Fibroblast of skin of abdomen (primary cell): ENCODE measurements at regions not wholly inside any gene's neighbourhood (a gene's known extent, or its start where the extent isn't known, plus 50 kb on each side); places are given as distances from the start of the nearest gene placed in this dataset.
A peak's percentile ranks its signal among the peaks of the same experiment; 100 is the strongest.
"Not testable (repeated sequence)": the region's sequence is repeated elsewhere in the genome, so short reads cannot be mapped to it uniquely, and the experiment has no call there.

Source experiments
- DNase-seq: peaks from one replicate; pipeline ENCODE4 v3.0.0-alpha.2; 2013

DNA sequence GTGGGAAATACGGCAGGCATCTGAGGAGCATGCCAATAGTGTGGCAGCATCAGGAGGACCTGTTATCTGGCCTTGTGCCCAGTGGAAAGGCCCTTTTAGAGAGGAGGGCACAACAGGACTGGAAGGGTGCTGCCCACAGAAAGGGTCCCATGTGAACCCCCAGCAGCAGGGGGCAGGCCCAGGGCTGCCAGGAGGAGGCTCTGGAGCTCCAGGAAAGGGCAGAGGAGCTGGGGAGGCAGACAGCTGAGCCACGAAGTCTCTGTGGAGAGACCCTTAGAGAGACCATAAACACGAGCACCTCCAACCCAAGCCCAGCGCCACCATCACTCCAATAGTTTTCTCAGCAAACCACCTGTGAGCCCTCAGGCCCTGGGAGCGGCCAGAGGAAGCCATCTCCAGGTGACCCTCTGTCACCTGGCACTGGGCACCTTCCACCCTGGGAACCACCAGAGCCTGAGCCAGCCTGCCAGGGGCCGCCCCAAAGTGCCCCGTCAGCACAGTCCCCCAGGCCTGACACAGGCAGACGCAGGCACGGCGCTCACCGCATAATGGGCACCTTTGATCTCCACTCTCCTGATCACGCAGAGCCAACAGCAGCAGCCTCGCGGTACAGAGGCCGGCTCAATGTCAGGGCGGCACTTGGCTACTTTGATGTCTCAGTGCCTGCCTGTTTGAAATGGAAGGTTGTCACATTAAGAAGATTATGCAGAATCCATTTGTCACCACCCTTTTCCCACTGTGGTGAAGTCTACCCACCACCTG is 162.5 kb upstream of the RAB6C start:
- no peak for DNase-seq

DNA sequence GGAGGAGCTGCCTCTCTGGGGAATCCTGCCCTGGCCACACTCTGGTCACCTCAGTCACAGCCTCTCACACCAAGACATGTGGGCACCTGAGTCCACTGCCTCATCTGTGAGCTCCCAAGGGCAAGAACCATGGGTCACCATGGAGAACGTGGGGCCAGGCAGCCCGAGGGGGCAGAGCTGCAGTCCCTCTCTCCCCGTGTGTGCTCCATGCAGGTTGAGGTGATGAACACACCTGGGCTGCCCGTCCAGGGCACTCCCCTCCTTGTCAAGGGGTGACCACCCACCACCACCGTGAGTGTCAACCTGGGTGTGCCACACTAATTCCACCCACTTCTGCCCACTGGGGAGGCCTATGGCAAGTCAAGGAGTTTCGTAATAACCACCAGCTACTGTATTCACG is 159.6 kb upstream of the RAB6C start:
- no peak for DNase-seq

DNA sequence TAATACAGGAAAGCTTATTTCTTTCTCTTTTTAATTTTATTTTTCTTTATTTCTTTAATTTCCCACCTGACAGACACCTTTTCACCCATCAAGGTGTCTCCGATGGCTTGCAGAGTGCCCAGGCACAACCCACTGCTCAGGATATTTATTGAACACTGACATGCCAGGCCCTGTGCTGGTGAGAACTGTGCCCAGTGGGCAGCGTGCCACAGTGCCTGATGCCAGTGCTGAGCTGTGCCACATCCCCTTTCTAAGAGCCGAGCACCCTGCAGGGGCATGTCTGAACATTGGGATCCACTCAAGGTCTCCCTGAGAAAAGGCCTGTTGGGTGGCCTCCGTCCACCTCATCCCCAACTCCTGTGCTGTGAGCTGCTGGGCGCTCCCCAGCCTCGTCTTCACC is 158.6 kb upstream of the RAB6C start:
- DNase-seq = no peak

DNA sequence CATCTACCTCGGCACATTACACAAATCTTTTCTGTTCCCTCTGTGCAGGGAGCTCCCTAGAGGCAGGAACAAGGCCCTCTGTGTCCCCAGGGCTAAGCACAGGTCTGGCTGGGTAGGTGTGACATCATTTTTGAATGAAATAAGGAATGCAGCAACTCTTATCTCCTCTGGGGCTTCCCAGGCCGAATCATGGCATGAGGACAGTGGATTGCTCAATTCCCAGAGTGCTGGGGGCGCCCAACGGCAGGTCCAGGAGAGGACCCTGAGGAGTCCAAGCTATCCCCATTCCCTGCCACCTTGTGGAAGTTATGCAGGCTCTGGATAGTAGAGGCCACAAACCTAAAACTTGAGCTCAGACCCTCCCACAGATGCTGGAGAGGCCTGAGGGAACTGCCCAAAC is 158.0 kb upstream of the RAB6C start:
- no peak for DNase-seq

DNA sequence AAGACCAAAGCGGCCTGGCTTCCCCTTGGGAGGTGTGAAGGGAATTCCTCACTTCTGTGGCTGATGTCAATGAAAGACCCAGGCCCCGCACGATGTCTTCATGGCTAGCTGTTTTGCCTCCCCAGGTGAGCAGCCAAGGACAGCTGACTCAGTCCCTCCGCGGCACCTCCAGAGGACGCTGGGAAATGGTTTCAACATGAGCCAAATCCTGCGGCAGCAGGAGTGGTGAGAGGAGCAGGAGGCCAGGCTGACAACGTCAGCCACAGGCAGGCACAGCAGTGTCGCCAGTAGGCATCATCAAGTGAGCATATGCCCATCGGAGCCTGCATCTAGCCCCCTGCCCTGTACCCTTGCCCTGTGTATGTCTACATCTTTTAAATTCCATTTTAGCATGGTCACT is 156.4 kb upstream of the RAB6C start:
- no peak for DNase-seq

DNA sequence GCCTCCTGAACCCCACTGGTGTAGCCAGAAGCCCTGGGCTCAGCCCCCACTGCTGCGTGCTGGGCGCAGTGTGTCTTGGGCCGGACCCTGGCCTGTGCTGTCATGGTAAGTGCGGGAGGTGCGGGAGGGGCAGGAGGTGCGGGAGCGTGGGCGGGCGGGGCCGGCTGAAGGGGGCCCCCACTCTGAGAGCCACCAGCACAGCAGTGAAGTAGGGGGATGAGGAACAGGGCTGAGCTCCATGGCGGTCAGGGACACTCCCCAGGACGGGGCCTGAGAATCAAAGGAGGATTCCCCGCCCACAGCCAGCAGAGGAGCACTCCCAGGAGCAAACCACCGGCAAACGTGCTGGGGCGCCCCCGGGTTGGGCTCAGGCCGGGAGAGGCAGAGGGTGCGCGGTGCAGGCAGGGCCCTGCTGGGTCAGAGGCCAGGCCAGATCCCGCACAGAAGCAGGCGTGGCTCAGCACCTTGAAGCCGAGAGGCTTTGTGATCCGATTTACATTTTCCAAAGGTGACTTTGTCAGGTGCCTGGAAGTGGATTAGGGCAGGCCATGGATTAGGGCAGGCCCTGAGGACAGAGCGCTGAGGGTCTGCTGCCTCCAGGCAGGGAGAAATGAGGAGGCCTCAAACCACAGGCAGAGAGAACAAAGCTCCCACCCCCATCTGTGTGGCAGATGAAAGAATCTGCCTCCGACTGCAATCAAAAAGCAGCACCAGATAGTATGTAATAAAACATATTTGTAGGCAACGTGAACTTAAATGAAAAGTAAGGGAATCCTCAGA is 152.0 kb upstream of the RAB6C start:
- DNase-seq = no peak

DNA sequence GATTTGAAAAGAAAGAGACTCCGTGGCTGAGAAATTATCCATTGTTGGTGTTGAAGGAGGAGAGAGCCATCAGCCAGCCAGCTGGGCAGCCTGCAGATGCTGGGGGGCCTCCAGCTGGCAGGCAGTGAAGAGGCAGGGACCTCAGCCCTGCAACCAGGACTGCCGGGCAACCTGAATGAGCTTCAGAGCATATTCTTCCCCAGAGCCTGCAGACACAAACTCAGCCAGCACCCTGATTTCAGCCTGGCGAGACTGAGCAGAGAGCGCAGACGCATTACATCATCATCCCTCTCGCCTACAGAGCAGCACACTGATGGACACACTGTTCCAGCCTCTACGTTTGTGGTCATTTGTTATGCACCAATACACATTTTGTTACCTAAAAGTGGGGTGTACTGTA is 150.7 kb upstream of the RAB6C start:
- DNase-seq = no peak

DNA sequence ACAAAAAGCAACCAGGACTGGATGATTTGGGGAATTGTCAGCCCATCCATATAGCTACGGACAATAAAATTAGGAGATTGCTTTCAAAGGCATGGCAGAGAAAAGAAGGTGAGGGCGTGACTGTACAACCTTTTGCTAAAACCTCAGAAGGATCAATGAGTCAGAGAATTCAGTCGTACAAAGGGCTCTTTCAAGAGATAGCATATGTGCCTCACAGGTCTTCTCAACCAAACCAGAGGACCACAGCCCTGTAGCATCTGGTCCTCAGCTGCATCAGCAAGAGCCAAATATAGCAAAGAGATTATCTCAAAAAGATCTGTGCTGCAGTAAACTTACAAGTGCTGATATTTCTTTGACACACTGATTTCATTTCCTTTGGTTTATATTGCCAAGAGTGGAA is 149.9 kb upstream of the RAB6C start:
- DNase-seq = no peak

DNA sequence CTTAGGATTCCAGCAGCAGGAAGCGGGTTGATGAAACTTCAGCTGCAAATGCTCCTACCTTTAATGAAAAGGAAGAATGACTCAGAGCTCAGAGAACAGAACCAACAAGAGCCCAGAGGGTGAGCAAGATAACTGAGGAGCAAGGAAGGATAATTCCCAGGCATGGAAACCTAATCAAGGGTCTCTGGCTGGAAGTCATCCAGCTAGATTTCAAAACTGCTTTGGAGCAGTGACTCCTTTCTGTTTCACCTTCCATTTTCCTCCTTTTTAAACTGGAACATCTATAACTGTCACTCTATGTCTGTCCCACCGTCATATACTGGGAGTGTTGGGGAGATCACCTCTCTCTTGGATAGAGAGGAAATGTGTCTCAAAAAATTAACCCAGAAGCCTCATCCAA is 148.4 kb upstream of the RAB6C start:
- no peak for DNase-seq

DNA sequence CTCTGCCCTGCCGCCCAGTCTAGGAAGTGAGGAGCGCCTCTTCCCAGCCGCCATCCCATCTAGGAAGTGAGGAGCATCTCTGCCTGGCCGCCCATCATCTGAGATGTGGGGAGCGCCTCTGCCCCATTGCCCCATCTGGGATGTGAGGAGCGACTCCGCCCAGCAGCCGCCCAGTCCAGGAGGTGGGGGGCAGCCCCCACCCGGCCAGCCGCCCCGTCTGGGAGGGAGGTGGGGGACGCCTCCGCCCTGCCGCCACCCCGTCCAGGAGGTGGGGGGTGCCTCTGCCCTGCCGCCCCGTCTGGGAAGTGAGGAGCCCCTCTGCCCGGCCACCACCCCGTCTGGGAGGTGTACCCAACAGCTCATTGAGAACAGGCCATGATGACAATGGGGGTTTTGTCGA is 146.0 kb upstream of the RAB6C start:
- DNase-seq = not testable (repeated sequence)

DNA sequence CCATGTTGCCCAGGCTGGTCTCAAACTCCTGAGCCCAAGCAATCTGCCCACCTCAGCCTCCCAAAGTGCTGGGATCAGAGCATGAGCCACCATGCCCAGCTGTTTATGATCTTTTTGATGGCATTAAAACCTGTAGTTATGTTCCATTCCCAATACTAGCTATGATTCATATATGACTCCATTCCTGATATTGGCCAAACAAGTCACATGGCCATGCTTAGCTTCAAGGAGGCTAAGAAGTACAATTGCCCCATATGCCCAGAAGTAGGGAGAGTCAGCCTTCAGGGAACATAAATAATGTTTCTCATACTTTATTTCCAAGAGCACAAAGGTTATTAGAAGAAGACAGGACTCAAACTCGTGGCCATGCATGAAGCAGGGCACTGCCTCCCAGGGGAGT is 132.4 kb upstream of the RAB6C start:
- no peak for DNase-seq

DNA sequence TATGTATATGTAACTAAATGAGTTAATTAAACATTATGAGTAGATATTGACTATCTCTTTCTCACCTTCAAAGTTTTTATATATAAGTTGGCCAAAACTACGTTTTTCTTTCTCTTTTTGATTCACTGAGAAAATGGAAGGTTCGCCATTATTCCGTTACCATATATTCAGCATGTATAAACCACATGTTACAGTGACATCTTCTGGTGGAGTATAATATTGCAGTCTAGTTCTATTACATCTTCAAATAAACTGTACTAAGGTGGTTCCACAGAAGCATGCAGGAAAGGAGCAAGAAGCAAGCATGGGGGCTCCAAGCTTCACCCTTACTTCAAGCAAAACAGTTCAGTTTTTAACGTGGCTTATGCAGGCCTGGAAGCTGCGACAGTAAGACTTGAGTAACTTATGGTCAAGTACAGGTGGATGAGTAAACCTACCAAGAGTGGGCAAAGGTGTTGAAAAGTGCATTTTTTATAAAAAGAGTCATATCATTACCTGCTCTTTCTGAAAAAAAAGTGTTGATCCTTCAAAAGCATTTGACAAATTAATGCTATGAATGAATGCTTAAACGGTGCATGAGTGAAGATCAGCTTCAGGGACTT is 129.8 kb upstream of the RAB6C start:
- DNase-seq = peak; percentile 70

DNA sequence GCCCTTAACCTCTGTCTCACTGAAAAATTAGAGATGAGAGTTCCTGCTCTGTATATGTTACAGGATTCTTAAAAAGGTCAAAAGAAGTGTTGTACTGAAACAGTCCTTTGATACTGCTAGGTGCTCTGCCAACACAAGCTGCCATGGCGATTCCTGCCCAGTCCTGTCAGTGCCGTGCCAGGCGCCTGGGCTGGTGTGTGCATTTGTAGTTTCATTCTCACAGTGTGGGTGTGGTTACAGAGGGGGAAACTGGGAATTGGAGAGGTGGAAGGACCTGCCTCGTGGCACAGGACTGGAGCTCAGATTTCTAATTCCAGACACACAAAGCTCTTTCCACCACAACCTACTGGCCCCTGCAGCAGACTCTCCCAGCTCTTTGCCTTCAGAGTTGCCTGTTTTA is 122.3 kb upstream of the RAB6C start:
- DNase-seq = no peak

DNA sequence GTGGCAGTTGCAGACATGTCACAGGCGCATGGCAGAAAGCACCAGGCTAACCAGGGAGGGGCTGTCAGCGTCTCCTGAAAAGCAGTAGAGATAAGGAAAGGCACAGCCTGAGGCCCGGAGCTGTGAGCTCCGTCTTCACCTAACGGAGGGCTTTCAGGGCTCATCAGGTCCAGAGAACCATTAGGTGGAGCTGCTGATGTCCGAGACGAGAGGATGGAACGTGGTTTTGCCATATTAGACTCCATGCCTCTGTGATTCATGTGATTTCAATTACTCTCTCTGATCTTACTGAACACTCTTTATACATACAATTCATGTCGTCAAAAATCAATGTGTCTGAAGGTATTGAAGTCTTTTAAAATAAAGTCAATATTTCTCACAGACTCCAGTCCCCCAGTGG is 120.3 kb upstream of the RAB6C start:
- no peak for DNase-seq

DNA sequence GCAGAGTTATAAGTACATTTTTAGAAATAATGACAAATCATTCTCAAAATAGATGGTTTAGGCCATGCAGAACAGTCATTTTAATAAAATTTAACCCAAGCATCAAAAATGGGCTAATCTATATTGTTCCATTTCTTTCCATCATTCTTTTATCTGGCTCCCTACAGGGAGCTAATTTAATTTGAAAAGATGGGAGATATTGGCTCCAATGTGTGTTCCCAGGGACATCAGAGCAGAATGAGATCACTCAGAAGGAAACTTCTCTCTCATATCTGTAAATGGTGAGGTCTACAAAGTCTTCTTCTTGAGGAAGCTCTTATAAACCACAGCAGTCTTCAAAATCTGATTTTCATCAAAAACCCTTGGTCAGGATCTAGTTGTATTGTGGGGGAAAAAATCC is 119.4 kb upstream of the RAB6C start:
- DNase-seq = no peak

DNA sequence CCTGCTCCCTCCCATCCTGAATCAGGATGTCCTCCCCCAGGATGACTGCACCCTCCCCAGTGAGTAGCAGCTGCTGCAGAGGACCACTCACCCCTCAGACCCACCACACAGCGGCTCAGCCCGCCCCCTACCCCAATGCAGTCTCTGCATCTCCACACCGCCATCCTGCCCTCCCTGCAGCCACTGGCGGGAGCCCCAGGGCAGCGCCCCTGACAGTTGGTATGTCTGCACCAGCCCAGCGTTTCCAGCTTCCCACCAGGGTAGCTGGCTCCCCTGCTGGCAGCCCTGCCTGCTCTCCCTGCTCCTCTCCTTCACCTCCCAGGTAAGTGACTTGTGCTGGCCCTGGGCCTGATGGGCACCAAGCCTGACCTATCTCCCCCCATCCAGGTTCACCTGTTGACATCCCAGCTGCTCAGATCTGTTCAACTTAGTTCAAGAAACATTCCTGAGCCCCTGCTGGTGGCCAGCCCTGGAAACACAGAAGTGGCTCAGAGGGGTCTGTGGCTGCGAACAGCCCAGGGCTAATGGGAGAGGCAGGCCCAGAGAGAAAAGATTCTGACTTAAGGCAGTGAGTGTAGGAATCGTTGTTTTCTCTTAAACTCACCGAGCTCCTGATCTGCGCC is 117.7 kb upstream of the RAB6C start:
- DNase-seq = no peak

DNA sequence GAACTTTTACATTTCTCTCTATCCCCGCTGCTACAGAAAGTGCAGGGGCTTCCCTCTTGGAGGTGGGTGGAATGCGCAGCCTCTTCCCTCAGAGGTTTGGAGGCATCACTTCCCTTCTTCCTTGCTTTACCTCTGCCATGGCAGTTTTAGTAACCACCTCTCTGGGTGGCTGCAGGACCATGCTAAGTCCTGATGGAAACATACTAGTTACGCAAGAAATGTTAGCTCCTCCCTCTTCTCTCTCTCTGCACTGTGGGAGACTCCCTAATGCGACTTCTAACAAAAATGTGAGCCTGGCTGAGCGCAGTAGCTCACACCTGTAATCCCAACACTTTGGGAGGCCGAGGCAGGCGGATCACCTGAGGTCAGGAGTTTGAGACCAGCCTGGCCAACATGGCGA is 116.8 kb upstream of the RAB6C start:
- DNase-seq = no peak

DNA sequence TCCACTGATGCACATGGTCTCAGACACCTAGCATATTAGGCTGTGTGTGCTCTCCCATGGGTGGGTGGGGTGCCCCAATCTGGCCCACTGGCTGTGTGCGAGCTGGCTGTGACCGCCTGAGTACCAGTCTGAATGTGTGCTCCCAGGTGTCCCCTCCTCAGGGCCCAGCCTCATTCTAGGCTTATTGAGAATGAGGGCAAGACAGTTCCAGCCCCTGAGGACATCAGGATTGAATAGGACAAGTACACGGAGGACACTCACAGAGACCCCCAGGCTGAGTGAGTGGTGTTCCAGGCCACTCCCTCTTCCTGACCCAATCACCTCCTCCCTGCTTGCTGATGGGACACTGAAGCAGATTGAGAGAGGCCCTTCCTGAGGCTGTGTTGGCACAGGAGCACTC is 116.1 kb upstream of the RAB6C start:
- no peak for DNase-seq

DNA sequence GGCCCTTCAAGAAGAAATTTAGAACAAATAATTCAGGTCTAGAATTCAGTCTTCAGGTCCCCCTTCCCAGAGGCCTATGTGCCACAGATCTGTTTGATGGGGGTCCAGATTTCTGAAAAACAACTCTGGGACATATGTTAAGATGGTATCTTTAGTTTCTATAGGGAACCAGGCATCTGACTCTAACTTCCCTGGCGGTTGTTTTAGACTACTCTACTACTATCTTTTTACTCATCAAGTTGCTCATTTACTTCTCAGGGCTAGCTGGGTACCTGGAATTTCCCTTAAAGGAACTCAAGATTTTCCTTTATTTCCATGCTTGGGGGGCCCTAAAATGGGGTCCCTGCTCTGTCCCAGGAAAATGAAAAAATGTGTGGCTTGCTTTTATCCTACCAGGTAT is 114.7 kb upstream of the RAB6C start:
- no peak for DNase-seq

DNA sequence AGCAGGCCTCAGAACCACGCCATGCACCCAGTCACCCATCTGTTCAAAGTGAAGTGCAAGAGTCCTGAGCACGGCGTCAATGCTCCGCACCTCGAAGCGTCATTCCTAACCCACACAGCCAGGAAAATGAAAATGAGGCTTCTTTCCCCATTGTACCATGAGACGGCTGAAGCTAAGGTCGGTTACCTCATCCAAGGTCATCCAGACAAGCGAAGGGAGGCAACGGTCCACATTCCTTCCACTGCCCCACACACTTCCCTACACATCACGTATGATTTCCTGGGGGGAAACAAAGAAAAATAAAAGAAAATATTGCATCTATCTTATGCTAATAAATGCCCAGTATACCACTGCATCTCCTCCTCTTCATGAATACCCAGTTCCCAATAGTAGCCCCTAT is 113.5 kb upstream of the RAB6C start:
- no peak for DNase-seq

DNA sequence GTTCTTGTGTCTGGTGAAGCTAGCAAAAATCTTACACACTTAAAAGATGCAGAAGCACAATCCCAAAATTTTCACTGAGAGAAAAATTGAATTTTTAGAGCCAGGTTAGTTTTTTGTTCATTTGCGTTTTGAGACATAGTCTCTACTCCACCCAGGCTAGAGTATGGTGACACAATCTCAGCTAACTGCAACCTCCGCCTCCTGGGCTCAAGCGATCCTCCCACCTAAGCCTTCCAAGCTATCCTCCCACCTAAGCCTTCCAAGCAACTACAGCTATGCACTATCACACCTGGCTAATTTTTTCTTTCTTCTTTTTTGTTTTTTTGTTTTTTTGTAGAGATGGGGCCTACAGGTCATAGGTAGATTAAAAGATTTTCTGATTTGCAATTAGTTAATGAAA is 113.1 kb upstream of the RAB6C start:
- no peak for DNase-seq

DNA sequence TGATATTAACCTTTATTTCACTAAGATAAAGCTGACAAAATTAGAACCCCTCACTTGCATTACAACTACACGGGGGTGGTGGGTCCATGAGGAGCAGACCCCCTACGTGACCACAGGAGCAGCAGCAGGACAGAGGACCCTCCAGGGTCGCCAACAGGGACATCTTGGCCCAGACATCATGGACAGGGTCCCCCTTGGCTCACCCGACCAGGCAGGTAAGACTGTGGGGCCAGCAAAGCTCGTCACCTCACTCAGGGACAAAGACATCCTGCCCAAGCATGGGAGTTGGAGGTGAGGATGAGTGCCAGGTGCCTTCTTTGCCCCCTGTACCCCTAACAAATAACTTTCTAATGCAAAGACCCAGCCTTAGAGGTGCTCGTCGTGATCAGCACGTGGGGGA is 111.3 kb upstream of the RAB6C start:
- DNase-seq = no peak

DNA sequence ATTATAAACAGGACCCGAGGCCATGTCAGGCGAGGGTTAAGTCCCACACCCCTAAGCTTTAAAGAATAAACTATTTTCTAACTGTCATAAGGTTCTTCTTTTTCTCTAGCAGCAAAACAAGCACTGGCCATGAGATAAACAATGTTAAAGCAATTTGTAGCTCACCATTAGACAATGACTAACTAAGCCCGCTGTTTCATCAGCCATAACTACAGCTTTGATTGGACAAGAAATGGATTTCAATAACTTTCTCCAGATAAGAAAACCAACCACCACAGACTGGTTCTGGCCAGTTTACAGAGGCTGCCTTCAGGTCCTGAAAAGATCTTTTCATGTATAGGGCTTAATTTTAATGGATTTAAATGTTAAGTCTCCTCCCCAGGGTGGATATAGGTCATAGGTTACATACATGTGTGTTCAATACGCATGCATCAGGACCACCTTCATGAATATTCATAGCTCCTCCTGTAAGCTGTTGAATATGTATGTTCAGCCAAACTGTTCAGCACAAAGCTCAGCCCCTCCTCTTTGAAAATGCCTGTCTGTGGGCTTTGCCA is 108.7 kb upstream of the RAB6C start:
- no peak for DNase-seq
